Mesendoderm (in vitro differentiated cells): ENCODE measurements at regions not wholly inside any gene's neighbourhood (a gene's known extent, or its start where the extent isn't known, plus 50 kb on each side); places are given as distances from the start of the nearest gene placed in this dataset.

Source experiments
- DNase-seq: peaks from one replicate; pipeline ENCODE4 v3.0.0; 2013
- H2AK5ac ChIP-seq: 2 replicates; pipeline ENCODE4 v1.6.1; 2013; ENCODE audit warnings: low read length, inconsistent platforms
- H2BK120ac ChIP-seq: 2 replicates; pipeline ENCODE4 v1.6.1; 2013; ENCODE audit warnings: low read depth, mild to moderate bottlenecking, low read length, moderate library complexity, mixed read lengths
- H2BK15ac ChIP-seq: replicated peaks from 2 replicates; pipeline ENCODE4 v1.6.1; 2013; ENCODE audit warnings: low read depth, mild to moderate bottlenecking, moderate library complexity
- H2BK5ac ChIP-seq: 2 replicates; pipeline ENCODE4 v1.6.1; 2013; ENCODE audit warnings: low read length, inconsistent platforms
- H3K18ac ChIP-seq: 2 replicates; pipeline ENCODE4 v1.6.1; 2013; ENCODE audit warnings: mild to moderate bottlenecking, low read length, mixed read lengths
- H3K23ac ChIP-seq: one replicate; pipeline ENCODE4 v1.6.1; 2013; ENCODE audit warnings: low read length
- H3K27ac ChIP-seq: 2 replicates; pipeline ENCODE4 v1.5.1; 2013; ENCODE audit warnings: low read depth, mild to moderate bottlenecking, inconsistent platforms, low read length, moderate library complexity
- H3K27me3 ChIP-seq: 2 replicates; pipeline ENCODE4 v1.6.1; 2013; ENCODE audit warnings: low read length, control low read depth, mild to moderate bottlenecking, inconsistent platforms; ENCODE audit not compliant: insufficient read depth, poor library complexity
- H3K36me3 ChIP-seq: 2 replicates; pipeline ENCODE4 v1.6.1; 2013; ENCODE audit warnings: low read length, inconsistent platforms; ENCODE audit not compliant: control insufficient read depth, insufficient read depth
- H3K4ac ChIP-seq: one replicate; pipeline ENCODE4 v1.6.1; 2013; ENCODE audit warnings: low read depth, mild to moderate bottlenecking, low read length, moderate library complexity
- H3K4me1 ChIP-seq: 2 replicates; pipeline ENCODE4 v1.6.1; 2013; ENCODE audit warnings: low read depth, low read length, inconsistent platforms; ENCODE audit not compliant: control insufficient read depth
- H3K4me2 ChIP-seq: 2 replicates; pipeline ENCODE4 v1.6.1; 2013; ENCODE audit warnings: low read length
- H3K4me3 ChIP-seq: 2 replicates; pipeline ENCODE4 v1.5.1; 2013; ENCODE audit warnings: mild to moderate bottlenecking, low read length
- H3K56ac ChIP-seq: one replicate; pipeline ENCODE4 v1.6.1; 2013; ENCODE audit warnings: low read length
- H3K79me1 ChIP-seq: 2 replicates; pipeline ENCODE4 v1.6.1; 2013; ENCODE audit warnings: low read length, inconsistent platforms
- H3K79me2 ChIP-seq: 2 replicates; pipeline ENCODE4 v1.6.1; 2013; ENCODE audit warnings: mild to moderate bottlenecking, low read length; ENCODE audit not compliant: control insufficient read depth, insufficient read depth
- H3K9ac ChIP-seq: 2 replicates; pipeline ENCODE4 v1.6.1; 2013; ENCODE audit warnings: low read length, inconsistent platforms
- H4K5ac ChIP-seq: one replicate; pipeline ENCODE4 v1.6.1; 2013; ENCODE audit warnings: low read length
- H4K8ac ChIP-seq: one replicate; pipeline ENCODE4 v1.6.1; 2013; ENCODE audit warnings: low read depth, mild to moderate bottlenecking, control low read depth, low read length, moderate library complexity
- WGBS: extraction: QIAGEN DNeasy Blood & Tissue Kit; methylation state at CpG from one replicate; pipeline ENCODE4 v1.1.7; 2013; ENCODE audit warnings: low lambda C conversion rate, missing lambda C conversion rate; ENCODE audit not compliant: insufficient coverage; ENCODE audit errors: extremely low coverage; 5-methylcytosine and 5-hydroxymethylcytosine counted together

DNA sequence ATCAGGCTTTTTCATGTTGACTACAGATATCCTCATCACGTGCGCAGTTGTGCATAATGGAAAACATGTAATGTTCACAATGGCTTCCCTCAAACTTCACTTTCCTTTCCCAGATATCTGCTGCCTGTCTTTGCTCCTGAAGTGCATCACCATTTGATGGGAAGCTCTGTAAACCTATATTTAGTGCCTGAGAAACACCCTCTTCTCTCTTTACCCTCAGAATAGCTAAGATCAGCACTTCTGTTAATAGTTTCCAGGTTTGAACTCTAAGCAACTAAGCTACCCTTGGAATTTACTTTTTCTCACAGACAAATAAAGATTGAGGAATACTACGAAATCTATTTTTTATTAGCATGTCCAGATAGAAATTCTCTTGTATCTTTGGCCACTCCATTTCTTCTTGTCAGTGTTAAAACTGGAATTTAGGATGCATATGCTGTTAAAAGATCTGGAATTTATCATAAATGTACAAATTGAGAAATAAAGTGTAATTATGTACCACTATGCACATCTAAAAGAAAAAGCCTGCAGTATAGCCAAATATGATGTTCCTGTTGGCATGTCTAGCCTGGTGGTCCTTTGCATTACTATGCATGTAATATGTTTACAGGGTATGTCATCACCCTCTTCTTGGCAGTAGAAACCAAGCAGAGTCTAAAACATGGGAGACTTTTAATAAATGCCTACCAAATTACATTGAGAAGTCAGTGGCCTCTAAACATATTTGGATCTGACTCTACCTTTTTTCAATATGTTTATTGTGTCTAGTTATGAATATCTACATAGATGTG lies 278.7 kb downstream of the FIGN start:
- H3K4me1 ChIP-seq = no peaks in the 10 kb centered on the region
- H4K5ac ChIP-seq = no peak overlapping the region
- H2BK5ac ChIP-seq = no peak overlapping the region
- H2AK5ac ChIP-seq = no peak overlapping the region
- H3K4me2 ChIP-seq = no peak overlapping the region
- no peak overlapping the region for H3K23ac ChIP-seq
- no peak overlapping the region for H3K4ac ChIP-seq
- no peak overlapping the region for H3K18ac ChIP-seq
- H3K79me1 ChIP-seq = no peaks in the 10 kb centered on the region
- no peak overlapping the region for H3K56ac ChIP-seq
- no peak overlapping the region for H2BK120ac ChIP-seq
- no peaks in the 10 kb centered on the region for H3K36me3 ChIP-seq
- no peak overlapping the region for H3K27ac ChIP-seq
- WGBS = no CpG with 5 or more reads among the region's 3 CpGs
- no peak for DNase-seq
- no peak overlapping the region for H3K9ac ChIP-seq
- no peak overlapping the region for H3K4me3 ChIP-seq
- H3K27me3 ChIP-seq = no peaks in the 10 kb centered on the region
- H2BK15ac ChIP-seq = no peak overlapping the region
- no peak overlapping the region for H4K8ac ChIP-seq
- H3K79me2 ChIP-seq = no peaks in the 10 kb centered on the region

DNA sequence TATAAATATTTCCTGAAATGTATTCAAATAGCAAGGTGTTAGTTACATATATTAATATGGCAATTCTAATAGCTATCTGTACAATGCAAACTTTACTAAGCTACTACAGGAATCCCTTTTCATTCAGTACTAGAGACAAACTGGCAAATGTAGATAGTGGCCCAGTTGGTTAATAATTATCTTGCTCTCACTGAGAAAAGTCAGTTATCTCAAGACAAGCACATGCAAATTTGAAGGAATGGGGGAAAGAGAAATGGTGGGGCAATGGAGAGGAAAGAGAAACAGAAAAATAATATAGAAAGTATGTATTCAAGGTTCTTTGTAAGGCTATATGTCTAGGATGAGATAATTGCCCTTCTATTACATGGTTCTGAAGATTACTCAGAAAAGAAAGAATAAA lies 280.0 kb downstream of the FIGN start:
- H4K5ac ChIP-seq = no peak overlapping the region
- H3K27ac ChIP-seq = no peak overlapping the region
- no peak overlapping the region for H3K18ac ChIP-seq
- DNase-seq = no peak
- H3K4me3 ChIP-seq = no peak overlapping the region
- H3K36me3 ChIP-seq = no peaks in the 10 kb centered on the region
- H2BK120ac ChIP-seq = no peak overlapping the region
- H3K4me1 ChIP-seq = no peaks in the 10 kb centered on the region
- no peak overlapping the region for H3K56ac ChIP-seq
- H2BK15ac ChIP-seq = no peak overlapping the region
- H3K79me2 ChIP-seq = no peaks in the 10 kb centered on the region
- H3K9ac ChIP-seq = no peak overlapping the region
- no peak overlapping the region for H2BK5ac ChIP-seq
- no peak overlapping the region for H2AK5ac ChIP-seq
- no peak overlapping the region for H3K23ac ChIP-seq
- H3K4me2 ChIP-seq = no peak overlapping the region
- no peaks in the 10 kb centered on the region for H3K27me3 ChIP-seq
- no peaks in the 10 kb centered on the region for H3K79me1 ChIP-seq
- no peak overlapping the region for H4K8ac ChIP-seq
- H3K4ac ChIP-seq = no peak overlapping the region

DNA sequence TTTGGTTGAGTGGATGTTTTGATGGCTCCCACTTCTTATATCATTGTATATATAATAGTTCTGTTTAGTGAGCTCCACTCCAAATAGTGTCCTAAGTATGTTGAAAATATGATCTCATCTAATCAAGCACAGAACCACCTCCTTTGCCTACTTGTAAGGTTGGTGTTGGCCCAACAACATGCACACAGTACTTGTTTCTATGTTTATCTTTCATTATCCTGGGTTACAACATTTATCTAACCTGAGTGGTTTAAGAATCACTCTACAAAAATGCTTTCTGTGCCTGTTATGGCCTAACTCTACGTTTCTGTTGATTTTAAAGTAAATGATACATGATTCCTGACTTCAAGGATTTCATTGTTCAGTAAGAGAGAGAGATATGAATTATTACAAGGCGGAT lies 281.9 kb downstream of the FIGN start:
- H3K36me3 ChIP-seq = no peaks in the 10 kb centered on the region
- H3K18ac ChIP-seq = no peak overlapping the region
- H2AK5ac ChIP-seq = no peak overlapping the region
- WGBS = no CpG with 5 or more reads among the region's 2 CpGs
- H3K79me2 ChIP-seq = no peaks in the 10 kb centered on the region
- H4K5ac ChIP-seq = no peak overlapping the region
- no peaks in the 10 kb centered on the region for H3K4me1 ChIP-seq
- no peak overlapping the region for H3K27ac ChIP-seq
- H3K4ac ChIP-seq = no peak overlapping the region
- H3K79me1 ChIP-seq = no peaks in the 10 kb centered on the region
- H2BK120ac ChIP-seq = no peak overlapping the region
- H3K4me2 ChIP-seq = no peak overlapping the region
- no peaks in the 10 kb centered on the region for H3K27me3 ChIP-seq
- no peak overlapping the region for H3K56ac ChIP-seq
- no peak overlapping the region for H3K23ac ChIP-seq
- no peak overlapping the region for H2BK5ac ChIP-seq
- H2BK15ac ChIP-seq = no peak overlapping the region
- H3K9ac ChIP-seq = no peak overlapping the region
- no peak for DNase-seq
- no peak overlapping the region for H3K4me3 ChIP-seq
- H4K8ac ChIP-seq = no peak overlapping the region

DNA sequence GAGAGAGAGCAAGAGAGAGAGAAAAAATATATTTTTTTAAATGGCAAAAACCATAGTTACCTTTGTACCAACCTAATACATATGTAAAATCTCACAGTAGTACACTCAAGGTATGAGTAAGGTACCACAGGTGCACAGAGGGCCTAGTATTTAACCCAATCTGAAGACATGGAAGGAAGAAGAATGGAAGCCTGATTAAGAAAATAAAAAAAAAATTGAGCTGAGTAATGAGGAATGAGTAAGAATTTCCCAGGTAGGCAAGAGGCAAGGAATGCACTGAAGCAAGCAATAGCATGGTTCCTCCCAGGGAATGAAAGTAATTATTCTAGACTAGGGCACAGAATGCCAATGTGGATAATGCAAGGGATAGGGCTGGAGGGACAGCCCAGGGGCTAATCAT lies 294.2 kb downstream of the FIGN start:
- Histone ChIP-seq H3K79me2 (no peaks in the 10 kb centered on the region), H3K4ac (no peak overlapping the region), H3K56ac (no peak overlapping the region), H3K4me2 (no peak overlapping the region), H3K27ac (no peak overlapping the region), H3K9ac (no peak overlapping the region), H3K79me1 (no peaks in the 10 kb centered on the region), H3K27me3 (no peaks in the 10 kb centered on the region), H3K18ac (no peak overlapping the region), H3K23ac (no peak overlapping the region), H3K36me3 (no peaks in the 10 kb centered on the region), H2BK5ac (no peak overlapping the region), H3K4me1 (no peaks in the 10 kb centered on the region), H4K5ac (no peak overlapping the region), H3K4me3 (no peak overlapping the region), H4K8ac (no peak overlapping the region), H2BK15ac (no peak overlapping the region), H2BK120ac (no peak overlapping the region), H2AK5ac (no peak overlapping the region)
- peak; percentile 2 for DNase-seq

DNA sequence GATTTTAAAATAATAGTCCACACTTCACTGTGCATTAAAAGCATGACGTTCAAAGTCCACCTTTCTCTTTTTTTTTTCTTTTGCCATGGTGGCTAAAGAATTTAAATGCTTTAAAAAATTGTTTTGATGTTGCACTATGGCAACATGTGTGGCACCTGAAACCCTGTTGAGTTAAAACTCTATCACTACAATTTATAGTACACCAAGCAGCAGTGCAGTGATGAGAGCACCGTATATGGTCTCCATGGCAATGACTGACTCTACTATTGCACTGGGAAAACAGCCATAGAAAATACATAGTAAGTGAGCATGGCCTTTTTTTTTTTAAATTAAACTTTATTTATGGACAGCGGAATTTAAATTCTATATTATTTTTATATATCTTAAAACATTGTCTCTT lies 298.8 kb downstream of the FIGN start:
- Histone ChIP-seq H3K23ac (no peak overlapping the region), H3K27ac (no peak overlapping the region), H2BK120ac (no peak overlapping the region), H2BK5ac (no peak overlapping the region), H2BK15ac (no peak overlapping the region), H3K18ac (no peak overlapping the region), H2AK5ac (no peak overlapping the region), H3K56ac (no peak overlapping the region), H4K8ac (no peak overlapping the region), H3K4me1 (no peaks in the 10 kb centered on the region), H3K79me2 (no peaks in the 10 kb centered on the region), H4K5ac (no peak overlapping the region), H3K4ac (no peak overlapping the region), H3K9ac (no peak overlapping the region), H3K79me1 (no peaks in the 10 kb centered on the region), H3K27me3 (no peaks in the 10 kb centered on the region), H3K4me2 (no peak overlapping the region), H3K4me3 (no peak overlapping the region), H3K36me3 (no peaks in the 10 kb centered on the region)
- WGBS = no CpG with 5 or more reads among the region's 3 CpGs
- no peak for DNase-seq

DNA sequence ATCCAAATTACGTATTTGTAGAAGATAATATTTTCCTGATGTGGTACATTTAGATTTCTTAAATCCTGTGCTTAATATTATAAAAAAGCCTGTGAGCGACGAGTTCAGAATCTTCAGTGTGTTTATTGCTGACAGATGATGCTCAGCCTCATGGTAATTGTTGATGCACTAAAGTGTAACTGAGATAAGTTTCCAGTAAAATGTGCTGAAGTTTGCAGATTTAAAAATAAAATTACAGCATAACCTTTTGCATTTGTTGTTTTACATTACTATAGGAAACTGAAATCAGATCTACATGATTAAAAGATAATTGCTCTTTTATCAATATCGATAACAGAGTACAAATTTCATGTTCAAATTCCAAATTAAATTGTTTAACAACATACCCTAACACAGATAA lies 307.6 kb downstream of the FIGN start:
- no peak for DNase-seq
- Histone ChIP-seq H3K4me1 (no peaks in the 10 kb centered on the region), H3K27me3 (no peaks in the 10 kb centered on the region), H2BK15ac (no peak overlapping the region), H3K4me2 (no peak overlapping the region), H3K56ac (no peak overlapping the region), H3K4ac (no peak overlapping the region), H3K9ac (no peak overlapping the region), H3K79me1 (no peaks in the 10 kb centered on the region), H2BK5ac (no peak overlapping the region), H3K4me3 (no peak overlapping the region), H3K18ac (no peak overlapping the region), H4K8ac (no peak overlapping the region), H3K23ac (no peak overlapping the region), H3K36me3 (no peaks in the 10 kb centered on the region), H2BK120ac (no peak overlapping the region), H2AK5ac (no peak overlapping the region), H3K79me2 (no peaks in the 10 kb centered on the region), H4K5ac (no peak overlapping the region), H3K27ac (no peak overlapping the region)
- no CpG with 5 or more reads among the region's 4 CpGs for WGBS
